DOHH2 (cell line): ENCODE measurements at regions not wholly inside any gene's neighbourhood (a gene's known extent, or its start where the extent isn't known, plus 50 kb on each side); places are given as distances from the start of the nearest gene placed in this dataset.

ENCODE experiments used
- H3F3A ChIP-seq: fragments of 200-600 bp; sonication (generic), shearing (Covaris generic); 2 replicates; pipeline ENCODE4 v1.6.0; 2016; ENCODE audit warnings: antibody characterized with exemption, mild to moderate bottlenecking; ENCODE audit not compliant: control insufficient read depth, insufficient read depth
- H3K27ac ChIP-seq: fragments of 200-600 bp; sonication (generic); 2 replicates; pipeline ENCODE4 v1.5.1; 2014; ENCODE audit warnings: low read depth, mild to moderate bottlenecking, low read length, moderate library complexity
- H3K27me3 ChIP-seq: fragments of 200-600 bp; sonication (generic); 2 replicates; pipeline ENCODE4 v1.6.1; 2014; ENCODE audit warnings: mild to moderate bottlenecking, low read length, mixed read lengths; ENCODE audit not compliant: control insufficient read depth
- H3K36me3 ChIP-seq: fragments of 200-600 bp; sonication (generic); 2 replicates; pipeline ENCODE4 v1.6.1; 2014; ENCODE audit warnings: mild to moderate bottlenecking, low read length, moderate library complexity, mixed read lengths; ENCODE audit not compliant: control insufficient read depth
- H3K4me1 ChIP-seq: fragments of 200-600 bp; sonication (generic); 2 replicates; pipeline ENCODE4 v1.6.1; 2014; ENCODE audit warnings: mild to moderate bottlenecking, low read length, mixed read lengths; ENCODE audit not compliant: control insufficient read depth
- H3K4me2 ChIP-seq: fragments of 200-600 bp; sonication (generic); 2 replicates; pipeline ENCODE4 v1.6.0; 2014; ENCODE audit warnings: mild to moderate bottlenecking, low read length, moderate library complexity
- H3K4me3 ChIP-seq: fragments of 200-600 bp; sonication (generic); 2 replicates; pipeline ENCODE4 v1.5.1; 2014; ENCODE audit warnings: mild to moderate bottlenecking, low read length, mixed read lengths
- H3K79me2 ChIP-seq: fragments of 200-600 bp; sonication (generic); 2 replicates; pipeline ENCODE4 v1.6.1; 2014; ENCODE audit warnings: mild to moderate bottlenecking, low read length, mixed read lengths; ENCODE audit not compliant: control insufficient read depth
- H3K9me2 ChIP-seq: fragments of 200-600 bp; sonication (generic); replicated peaks from 2 replicates; pipeline ENCODE4 v1.6.1; 2014; ENCODE audit warnings: mild to moderate bottlenecking, low read length, mixed read lengths; ENCODE audit not compliant: control insufficient read depth
- H3K9me3 ChIP-seq: fragments of 200-600 bp; sonication (generic); 2 replicates; pipeline ENCODE4 v1.6.1; 2014; ENCODE audit warnings: antibody characterized with exemption, low read length, mixed read lengths; ENCODE audit not compliant: control insufficient read depth, insufficient read depth
- H4K20me1 ChIP-seq: fragments of 200-600 bp; sonication (generic); 2 replicates; pipeline ENCODE4 v1.6.0; 2014; ENCODE audit warnings: low read depth, mild to moderate bottlenecking, antibody characterized with exemption, low read length, moderate library complexity; ENCODE audit not compliant: control insufficient read depth, insufficient read depth
- CTCF ChIP-seq: fragments of 200-600 bp; sonication (generic); IDR thresholded peaks from one replicate; pipeline ENCODE4 v1.5.1; 2014; ENCODE audit warnings: antibody characterized with exemption, mild to moderate bottlenecking, low read depth, low read length; ENCODE audit not compliant: poor library complexity, severe bottlenecking
- EZH2phosphoT487 ChIP-seq: fragments of 200-600 bp; sonication (generic); IDR thresholded peaks from 2 replicates; pipeline ENCODE4 v1.6.1; 2017; ENCODE audit warnings: borderline replicate concordance, mild to moderate bottlenecking, antibody characterized with exemption, low read length, moderate library complexity, mixed read lengths

GRCh38 chr6:43985329-43985728, 141.9 kb downstream of the MRPL14 start:
- Histone ChIP-seq H3K27me3 (peaks cover 18% of the 10 kb centered on the region; the same call in 1 of the 2 replicates), H3K9me2 (no peaks in the 10 kb centered on the region), H3K4me3 (no peak overlapping the region), H4K20me1 (no peaks in the 10 kb centered on the region), H3K4me2 (no peak overlapping the region), H3K27ac (no peak overlapping the region), H3K79me2 (no peaks in the 10 kb centered on the region), H3F3A (no peaks in the 10 kb centered on the region), H3K4me1 (no peaks in the 10 kb centered on the region), H3K36me3 (no peaks in the 10 kb centered on the region), H3K9me3 (no peaks in the 10 kb centered on the region)
- TF ChIP-seq EZH2phosphoT487 = no peak
- TF ChIP-seq CTCF = no peak

- Histone ChIP-seq H3F3A (no peaks in the 10 kb centered on the region), H4K20me1 (no peaks in the 10 kb centered on the region), H3K4me3 (no peak overlapping the region), H3K79me2 (no peaks in the 10 kb centered on the region), H3K9me3 (no peaks in the 10 kb centered on the region), H3K36me3 (no peaks in the 10 kb centered on the region), H3K4me1 (no peaks in the 10 kb centered on the region), H3K27me3 (peaks cover 16% of the 10 kb centered on the region; the same call in 1 of the 2 replicates), H3K9me2 (no peaks in the 10 kb centered on the region), H3K27ac (no peak overlapping the region), H3K4me2 (no peak overlapping the region)
- TF ChIP-seq EZH2phosphoT487 = no peak
- TF ChIP-seq CTCF = no peak
These were observed 142.6 kb downstream of the MRPL14 start for GRCh38 chr6:43984442-43985321.

- no peaks in the 10 kb centered on the region for H3F3A ChIP-seq
- no peak overlapping the region for H3K27ac ChIP-seq
- no peaks in the 10 kb centered on the region for H3K9me2 ChIP-seq
- no peaks in the 10 kb centered on the region for H4K20me1 ChIP-seq
- no peaks in the 10 kb centered on the region for H3K9me3 ChIP-seq
- no peak overlapping the region for H3K4me3 ChIP-seq
- TF ChIP-seq CTCF (no peak), EZH2phosphoT487 (no peak)
- no peaks in the 10 kb centered on the region for H3K79me2 ChIP-seq
- no peaks in the 10 kb centered on the region for H3K36me3 ChIP-seq
- no peaks in the 10 kb centered on the region for H3K4me1 ChIP-seq
- H3K27me3 ChIP-seq = peaks cover 11% of the 10 kb centered on the region; the same call in 1 of the 2 replicates
- H3K4me2 ChIP-seq = no peak overlapping the region
These were observed 143.6 kb downstream of the MRPL14 start for GRCh38 chr6:43983632-43984031.
